Stimulated activated CD8-positive, alpha-beta memory T cell treated with anti-CD3 and anti-CD28 coated beads, Interleukin-15, amount 100 ng/mL, for 4 hours (primary cell): ENCODE measurements at regions not wholly inside any gene's neighbourhood (a gene's known extent, or its start where the extent isn't known, plus 50 kb on each side); places are given as distances from the start of the nearest gene placed in this dataset.

Experiments
- DNase-seq, 2 donors: peaks; one replicate each; pipeline ENCODE4 v3.0.0-alpha.2; 2020; ENCODE audit warnings: low read depth in 2 of 2

DNA sequence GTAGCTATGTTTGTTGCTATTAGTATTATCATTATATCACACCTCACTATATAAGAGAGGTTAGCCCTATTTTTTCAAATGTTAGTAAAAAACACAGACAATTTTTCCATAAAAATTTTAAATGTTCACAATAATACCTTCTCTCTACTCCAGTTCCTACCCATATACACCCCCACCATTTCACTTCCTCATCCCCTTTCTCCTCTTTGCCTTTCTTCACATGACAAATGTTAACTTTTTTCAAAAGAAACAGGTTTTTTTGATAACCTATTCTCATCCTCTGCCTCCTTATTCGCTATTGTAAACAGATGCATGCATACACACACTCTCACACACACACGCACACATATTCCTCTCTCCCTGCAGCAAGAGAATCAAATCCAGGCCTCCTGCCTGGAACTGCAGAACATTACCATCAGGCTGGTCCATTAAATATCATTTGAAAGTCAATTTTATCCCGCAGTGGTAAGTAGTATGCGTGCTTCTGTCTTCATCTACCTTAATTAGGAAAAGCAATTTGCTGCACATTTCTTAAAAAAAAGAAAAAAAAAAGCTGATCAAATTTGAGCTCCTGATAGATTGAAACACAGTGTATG lies 55.5 kb downstream of the MID1IP1 start:
- DNase-seq: no peak

DNA sequence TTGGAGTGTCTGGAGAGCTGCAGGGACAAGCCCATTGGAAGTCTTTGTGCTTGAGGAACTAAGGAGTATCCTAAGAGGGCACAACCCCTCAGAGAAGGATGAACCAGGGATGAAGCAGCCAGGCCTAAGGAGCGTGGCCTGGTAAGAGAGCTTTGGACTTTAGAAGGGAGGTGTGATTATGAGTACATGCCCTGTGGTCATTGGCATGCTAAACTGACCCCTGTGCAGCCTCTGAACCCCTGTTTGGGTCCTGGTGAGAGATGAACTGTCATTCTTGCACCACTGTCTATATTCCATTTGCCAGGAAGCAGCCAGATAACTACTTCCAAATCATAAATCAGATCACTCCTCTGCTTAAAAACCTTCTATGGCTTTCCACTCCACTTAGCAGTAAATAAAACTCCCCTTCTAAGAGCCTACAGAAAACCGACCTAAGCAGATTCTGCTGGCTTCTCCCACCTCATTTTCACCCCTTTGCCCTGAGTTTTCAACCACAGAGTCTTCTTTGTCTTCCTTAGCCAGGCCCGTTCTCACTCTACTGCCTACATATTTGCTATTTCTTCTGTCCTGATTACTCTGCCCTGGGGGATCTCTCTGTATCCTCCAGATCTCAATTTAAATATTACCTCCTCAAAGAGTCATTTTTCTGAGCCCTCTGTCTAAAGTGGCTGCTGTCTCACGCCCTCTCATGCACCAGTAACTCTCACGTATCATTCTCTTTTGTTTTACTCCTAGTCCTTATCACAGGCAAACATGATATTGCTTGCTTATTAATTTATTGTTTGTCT lies 56.7 kb downstream of the MID1IP1 start:
- no peak for DNase-seq

DNA sequence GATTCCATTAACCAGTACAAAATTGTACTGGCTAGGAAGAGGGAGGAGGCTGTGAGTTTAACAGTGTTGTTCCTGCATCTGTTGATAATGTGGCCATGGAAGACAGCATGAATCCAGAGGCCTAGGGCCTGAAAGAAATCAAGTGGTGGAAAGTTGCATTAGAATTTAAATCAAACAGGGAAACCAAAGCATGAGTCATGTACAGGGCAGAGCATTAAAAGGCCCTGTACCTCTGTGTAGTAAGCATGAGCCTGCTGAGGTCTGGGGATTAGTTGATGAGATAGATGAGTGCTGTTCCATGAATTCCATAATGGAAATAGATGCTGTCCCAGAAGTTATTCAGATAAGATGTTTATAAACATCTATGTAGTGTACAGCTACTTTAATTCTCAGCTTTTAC lies 58.3 kb downstream of the MID1IP1 start:
- DNase-seq: no peak

DNA sequence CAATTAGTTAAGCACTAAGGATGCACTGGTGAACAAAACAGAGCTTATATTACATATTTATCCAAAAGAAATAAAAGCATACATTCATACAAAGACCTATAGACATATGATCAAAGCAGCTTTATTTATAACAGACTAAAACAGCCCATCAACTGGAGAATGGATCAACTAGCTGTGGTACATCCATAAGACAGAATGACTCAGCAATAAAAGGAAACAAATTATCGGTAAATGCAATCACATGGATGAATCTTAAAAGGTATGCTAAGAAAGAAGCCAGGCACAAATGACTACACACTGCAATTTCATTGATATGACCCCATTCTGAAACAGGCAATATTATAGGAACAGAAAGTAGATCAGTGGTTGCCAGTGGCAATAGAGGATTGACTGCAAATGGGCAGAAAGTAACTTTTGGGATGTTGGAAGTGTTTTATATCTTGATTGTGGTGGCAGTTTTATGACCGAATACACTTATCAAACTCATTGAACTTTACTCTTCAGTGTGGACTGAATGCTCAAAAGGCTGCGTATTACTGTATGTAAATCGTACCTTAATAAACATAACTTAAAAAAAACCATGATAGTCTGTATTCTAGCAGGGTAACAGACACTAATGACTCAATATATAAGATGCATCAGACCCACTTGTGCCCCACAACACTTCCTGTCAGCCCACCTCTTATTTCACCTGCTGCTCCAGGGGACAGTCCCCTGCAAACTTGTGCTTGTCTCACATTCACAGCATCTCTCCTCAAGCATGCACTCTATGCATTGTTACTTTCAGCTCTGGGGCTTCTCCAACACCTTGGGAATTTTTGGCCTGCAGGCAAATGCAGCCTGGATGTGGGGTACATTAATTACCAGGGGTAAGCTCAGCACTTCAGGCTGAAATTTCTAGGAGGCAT lies 59.1 kb downstream of the MID1IP1 start:
- DNase-seq: no peak

DNA sequence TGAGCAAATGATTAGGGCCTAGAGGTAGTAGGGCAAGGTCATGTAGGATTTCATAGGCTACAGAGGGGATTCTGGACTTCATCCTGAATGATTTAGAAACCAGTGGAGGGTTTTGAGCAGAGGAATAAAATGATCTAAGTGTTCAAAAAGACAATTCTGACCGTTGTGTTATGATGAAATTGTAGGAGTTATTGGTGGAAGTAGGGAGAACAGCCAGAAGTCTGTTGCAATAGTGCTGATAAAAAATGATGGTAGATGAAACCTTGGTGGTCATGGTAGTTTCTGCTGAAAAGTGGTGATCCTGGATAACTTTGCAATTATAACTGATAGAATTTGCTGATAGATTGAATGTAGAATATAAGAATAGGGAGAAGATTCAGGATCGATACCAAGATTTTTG lies 60.2 kb downstream of the MID1IP1 start:
- DNase-seq: no peak

DNA sequence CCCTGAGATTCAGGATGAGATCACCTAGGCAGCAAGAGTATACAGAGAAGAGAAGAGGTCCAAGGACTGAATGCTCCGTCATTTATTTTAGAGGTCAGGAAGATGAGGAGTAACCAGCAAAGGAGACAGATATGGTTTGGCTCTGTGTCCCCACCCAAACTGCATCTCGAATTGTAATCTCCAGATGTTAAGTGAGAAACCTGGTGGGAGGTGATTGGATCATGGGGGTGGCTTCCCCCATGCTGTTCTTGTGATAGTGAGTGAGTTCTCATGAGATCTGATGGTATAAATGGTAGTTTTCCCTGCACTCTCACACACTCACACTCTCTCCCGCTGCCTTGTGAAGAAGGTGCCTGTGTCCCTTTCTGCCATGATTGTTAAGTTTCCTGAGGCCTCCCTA lies 60.8 kb downstream of the MID1IP1 start:
- DNase-seq: no peak

DNA sequence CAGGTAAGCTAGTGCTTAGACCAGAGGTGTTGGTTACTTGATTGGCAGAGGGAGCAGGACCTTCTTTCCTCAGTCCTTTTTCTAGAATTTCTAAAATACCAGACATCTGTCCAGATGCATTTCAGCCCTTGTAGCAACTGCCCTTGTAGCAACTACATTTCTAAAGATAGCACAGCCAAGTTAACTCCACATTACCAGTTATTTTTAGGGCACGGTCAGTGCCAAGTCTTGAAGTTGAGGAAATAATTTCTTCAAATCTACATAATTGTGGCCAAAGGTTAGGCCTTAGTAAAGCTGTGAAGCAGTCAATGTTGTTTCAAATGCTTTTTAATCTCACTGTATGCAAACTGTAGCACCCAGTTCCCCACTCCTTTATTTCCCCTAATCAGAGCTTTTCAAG lies 62.9 kb downstream of the MID1IP1 start:
- no peak for DNase-seq

DNA sequence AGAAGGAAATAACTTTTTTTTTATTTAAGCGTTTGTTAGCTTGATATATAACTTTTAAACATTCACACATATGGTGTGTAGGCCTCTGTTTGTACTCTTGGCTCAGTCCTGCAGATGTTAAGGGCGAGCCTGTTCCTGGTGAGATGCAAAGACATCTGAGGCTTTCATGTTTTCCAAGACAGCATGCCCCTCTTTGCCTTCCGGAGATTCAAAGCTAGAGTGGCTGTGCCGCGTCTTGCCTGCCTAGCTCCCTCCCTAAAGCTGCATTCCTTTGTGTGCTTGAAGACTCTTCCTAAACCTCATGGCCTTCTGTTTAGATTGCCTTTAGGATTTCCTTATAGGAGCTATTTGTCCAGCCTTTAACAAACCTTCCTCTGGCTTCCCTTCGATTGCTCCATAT lies 67.1 kb downstream of the MID1IP1 start:
- no peak for DNase-seq

DNA sequence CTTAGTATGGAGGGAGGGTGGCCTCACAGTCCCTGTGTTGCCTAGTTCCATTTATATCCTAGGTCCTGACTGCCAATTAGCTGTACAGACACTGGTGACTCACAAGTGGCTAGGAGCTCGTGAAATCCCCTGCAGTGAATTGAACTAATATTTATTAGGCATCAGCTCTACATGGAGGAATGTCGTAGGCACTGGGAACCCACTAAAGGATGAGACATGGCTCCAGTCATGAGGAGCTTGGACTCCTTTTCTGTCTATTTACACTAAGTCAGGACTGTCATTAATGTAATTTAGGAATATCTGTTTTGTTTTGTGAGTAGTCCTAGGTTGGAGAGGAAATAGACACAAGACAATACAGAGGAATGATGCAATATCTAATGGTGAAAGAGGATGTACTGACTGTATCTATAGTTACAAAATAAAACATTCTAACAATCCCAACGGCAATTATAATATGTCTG lies 67.7 kb downstream of the MID1IP1 start:
- DNase-seq: no peak

DNA sequence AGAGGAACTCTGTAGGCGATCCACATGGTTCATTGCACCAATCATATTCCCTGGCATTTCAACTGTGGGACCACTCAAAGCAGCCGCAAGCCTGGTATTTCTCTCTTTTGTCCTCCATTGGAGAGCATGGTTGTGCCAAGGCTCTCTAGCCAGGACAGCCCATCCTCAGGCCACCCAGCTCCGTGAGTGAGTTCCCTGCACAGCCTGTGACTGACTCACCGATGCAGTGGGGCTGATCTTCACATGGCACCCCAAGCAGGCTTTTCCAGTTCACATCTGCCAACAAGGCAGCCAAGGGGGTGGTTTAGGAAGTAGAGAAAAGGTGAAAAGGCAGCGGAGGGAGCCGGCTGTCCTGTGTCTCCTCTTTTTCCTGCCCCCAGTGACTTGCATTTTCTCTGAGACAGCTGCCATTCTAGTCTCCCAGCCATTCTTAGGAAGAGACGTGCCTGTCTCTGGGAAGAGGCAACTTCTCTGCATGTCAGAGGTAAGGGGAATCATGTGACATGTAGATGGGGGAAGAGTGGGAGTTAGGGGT lies 69.2 kb downstream of the MID1IP1 start:
- no peak for DNase-seq

DNA sequence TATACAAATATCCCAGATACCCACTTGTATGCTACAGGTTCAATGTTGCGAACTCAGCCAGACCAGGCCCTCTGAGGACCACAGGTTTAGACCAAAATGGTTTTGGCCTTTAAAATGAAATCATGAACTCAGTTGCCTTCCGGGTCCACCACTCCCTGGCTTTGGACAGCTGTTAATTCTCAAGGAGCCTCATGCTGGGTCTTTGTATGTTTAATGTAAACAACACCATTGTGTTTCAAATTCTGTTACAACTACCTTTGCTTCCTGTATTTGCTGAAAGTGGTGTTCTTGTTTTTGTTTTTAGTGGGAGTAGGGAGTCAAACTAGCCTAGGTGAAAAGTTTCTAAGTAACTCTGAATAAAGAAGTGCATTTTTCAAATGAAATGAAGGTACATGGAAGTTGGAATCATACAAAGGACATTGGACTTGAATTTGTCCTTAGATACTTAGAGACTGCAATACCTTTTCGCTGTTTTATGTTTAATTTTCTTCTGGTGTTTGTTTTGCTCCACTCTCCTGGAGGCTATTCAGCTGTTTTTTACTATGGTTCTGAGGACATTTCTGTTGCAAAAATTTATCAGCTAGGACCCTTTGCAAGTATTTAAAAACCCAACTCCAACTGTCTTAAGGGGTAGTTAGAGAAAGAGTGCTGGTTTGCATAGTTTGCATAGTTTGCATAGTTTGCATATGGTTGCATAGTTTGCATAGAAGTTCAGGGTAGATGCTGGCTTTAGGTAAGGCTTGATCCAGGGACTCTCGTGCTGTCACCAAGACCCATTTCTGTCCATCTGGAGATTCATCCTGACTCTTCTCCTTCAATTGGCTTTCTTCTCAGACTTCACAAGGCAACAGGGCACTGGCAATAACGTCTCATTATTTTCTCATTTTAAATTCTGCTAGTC lies 70.1 kb downstream of the MID1IP1 start:
- DNase-seq: no peak

DNA sequence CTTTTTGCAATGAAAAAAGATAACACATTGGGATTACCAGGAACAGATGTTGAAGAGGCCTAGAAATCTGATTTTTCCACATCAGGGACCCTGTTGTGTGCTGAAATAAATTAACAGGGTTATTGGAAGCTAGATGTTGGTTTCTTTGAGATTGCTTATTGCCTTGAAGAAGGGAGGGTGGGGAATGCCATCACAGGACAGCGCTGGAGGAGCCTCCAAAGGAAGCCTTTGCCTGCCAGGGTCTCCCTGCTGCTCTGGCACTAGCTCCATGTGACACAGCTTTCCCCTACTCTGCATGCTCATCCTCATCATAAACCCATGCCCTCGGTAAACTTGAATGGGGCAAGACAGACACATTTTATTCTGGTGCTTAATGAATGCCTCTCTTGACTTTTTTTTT lies 76.1 kb downstream of the MID1IP1 start:
- DNase-seq: no peak

DNA sequence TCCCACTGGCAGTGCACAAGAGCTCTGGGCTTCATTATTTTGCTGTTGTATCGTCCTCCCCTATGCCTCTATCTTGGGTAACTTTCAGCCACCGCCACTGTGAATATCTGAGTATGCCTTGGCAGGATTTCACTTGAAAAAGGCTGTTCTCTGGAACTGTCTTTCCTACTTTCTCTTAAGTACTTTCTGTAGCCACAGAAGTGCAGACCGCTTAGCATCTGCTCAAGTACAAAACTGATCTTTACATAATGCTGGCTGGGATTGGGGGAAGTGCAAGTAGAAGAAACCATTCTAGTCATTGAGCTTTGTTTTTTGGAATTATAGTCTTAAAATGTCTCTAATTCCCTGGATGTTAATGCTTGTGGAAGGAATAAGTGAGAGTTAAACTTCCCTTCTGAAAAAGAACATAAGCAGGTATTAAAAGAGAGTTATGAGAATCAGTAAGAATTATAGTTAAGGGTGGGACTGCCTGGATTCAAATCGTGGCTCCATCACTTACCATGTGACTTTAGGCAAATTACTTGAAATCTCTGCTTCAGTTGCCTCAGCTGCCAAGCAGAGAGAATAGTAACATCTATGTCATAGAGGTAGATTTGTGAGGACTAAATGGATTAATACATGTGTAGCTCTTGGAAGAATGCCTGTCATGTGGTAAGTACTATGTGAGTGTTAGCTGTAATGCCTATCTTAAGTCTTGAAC lies 77.5 kb downstream of the MID1IP1 start:
- DNase-seq: no peak

DNA sequence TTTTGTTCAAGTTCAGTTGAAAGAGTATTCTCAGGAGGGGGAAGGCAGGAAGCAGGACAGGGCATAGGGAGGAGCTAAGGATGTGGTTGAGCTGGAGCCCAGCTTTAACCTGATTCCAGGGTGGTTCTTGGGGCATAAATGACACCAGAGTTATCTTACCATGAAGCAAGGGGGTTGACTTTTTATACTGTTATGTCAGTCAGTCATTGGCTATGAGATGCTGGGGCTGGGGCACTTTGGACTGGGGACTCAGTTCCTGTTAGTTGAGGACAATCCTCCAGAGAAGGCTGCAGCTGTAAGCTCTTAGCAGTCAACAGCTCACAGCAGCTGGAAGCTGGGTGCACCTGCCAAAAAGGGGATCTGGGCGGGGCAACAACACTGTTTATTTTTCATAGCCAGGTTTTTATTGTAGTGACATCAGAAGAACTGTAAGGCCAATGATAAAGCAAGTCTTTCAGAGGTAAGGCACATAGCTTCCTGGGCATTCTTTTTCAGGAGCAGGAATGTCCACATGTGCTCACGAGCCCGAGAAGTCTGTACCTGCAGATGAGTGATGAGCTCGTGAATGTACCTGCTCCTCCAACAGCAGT lies 78.5 kb downstream of the MID1IP1 start:
- no peak for DNase-seq

DNA sequence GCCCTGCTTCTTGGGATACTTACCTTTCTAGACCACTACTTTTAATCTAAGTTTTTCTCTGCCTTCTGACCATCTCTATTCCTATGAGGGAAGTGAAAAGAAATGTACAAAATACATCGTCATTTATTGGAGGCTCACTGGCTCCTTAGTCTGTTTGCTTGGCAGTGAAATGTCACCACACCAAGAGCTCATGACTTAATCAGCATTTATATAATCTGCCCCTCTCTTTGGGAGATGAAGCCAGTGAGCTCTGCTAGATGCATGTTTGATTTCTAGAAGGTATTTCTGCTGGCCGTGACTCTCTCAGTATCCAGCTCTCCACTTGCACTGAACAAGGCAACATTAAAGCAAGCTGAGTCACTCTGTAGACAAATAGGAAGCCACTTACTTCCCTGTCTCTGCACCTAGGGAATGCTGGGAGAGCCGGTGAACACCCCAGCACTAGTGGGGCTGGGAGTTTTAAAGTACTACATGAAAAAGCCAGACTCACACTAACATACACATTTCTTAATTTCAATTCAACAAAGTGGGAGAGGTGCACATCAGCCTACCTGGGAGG lies 79.1 kb downstream of the MID1IP1 start:
- DNase-seq: no peak

DNA sequence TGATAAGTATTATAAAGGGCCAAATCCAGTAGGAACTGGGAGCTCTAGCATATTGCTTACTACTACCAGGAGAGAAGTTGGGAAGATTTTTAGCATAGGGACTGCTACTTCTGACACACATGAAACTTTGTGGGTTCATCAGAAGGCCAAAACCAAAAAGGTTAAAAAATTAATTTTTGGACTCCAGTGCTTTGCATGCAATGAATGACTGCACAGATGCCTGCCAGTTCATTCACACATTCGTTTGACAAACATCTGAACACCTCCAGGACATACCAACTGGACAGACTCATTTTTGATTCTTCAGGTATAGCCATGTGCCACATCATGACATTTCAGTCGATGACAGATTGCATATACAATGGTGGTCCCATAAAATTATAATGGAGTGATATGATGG lies 79.8 kb downstream of the MID1IP1 start:
- no peak for DNase-seq

DNA sequence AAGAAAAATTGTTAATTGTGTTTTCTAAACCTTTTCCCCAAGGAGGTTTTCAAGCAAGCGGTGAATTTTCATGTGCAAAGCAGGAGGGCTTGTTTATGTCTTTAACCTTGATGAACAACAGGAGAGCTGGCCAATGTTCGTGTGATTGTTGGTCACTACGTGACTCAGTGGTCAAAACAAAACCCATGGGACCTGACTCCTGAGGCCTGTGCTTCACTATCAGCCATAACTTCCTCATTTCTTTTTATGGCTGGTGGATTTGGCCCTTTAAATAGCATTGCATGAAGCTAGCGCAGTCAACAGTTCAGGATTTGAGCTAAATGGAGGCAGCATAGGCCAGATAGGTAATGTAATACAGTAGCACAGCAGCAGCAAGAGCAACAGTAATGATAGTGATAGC lies 80.5 kb downstream of the MID1IP1 start:
- DNase-seq: no peak

DNA sequence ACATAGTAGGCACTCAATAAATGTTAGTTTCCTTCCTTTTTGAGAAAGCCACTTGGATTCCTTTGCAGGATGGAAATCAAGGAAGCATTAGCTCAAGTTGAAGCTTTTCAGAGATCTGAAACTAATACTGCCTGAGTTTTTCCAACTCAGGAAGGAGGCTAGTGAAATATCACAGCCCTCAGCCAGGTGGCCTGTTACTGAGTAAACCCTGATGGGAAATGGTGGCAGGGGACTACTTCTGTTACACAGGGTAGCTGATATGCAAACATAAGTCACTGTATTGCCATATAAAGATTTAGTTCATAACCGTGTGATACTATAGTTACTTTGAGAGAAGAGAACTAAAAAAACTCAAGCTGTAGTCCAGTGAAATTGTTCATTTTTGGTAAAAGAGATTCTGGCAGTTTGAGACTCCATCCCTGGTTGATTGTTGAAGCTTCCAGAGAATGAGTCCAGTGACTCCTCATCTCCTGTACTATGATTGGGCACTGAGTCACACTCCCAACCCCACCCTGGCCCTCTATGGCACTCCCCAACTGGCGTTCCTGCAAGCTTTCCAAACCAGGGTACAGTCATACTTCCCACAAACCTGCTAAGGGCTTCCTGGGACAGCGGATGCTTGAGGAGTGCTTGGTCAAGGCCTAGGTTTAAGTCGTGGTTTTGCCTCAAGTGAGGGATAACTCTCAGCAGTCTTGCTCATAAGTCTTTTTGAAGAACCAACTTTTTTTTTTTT lies 81.8 kb downstream of the MID1IP1 start:
- DNase-seq: no peak

DNA sequence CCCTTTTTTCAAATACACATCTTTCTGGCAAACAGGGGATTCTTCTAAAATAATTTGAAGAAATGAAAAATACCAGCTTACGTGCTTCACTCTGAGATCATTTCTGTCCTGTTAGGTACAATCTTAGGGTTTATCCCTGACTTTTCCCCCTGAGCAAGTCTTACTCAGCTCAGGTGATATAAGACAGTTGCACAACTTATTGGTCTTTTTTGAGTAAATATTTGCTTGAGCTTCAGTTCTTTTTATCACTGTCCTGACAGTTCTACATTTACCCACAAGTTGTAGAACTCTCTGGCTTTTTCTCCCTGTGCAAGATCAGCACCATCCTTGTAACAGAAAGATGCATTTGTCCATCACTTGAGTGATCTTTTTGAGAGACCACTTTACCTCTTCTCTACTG lies 84.9 kb downstream of the MID1IP1 start:
- DNase-seq: no peak
